HCT116 (cell line): ENCODE measurements at regions not wholly inside any gene's neighbourhood (a gene's known extent, or its start where the extent isn't known, plus 50 kb on each side); places are given as distances from the start of the nearest gene placed in this dataset.

Experiments
- ATAC-seq: fragments of 200-7000 bp; cut with Tn5 transposase; 2 replicates; pipeline ENCODE4 v1.9.1; 2020; ENCODE audit warnings: mild to moderate bottlenecking, moderate library complexity
- BruUV-seq: library from RNA; stranded (reverse); fragments of 400-500 nt; replicated peaks from 2 replicates; lab custom pipeline; 2021; lab: Mats Ljungman, UMichigan
- CTCF ChIA-PET: fragments of 300-600 bp; sonication (Branson Sonifier 250); formaldehyde crosslinking; loops from one replicate; lab custom pipeline; 2021; ENCODE audit warnings: antibody characterized with exemption; lab: Charles Lee
- POLR2A ChIA-PET: fragments of 300-600, 350-600 bp; sonication (Branson Sonifier 250); formaldehyde crosslinking; loops from one replicate; lab custom pipeline; 2021; ENCODE audit warnings: antibody characterized with exemption; lab: Charles Lee
- RAD21 ChIA-PET, 2 experiments: fragments of 300-600 bp; sonication (Branson Sonifier 250); formaldehyde crosslinking; loops; one replicate each; lab custom pipeline; 2023; ENCODE audit warnings: low total read pairs in 2 of 2; ENCODE audit not compliant: uncharacterized antibody in 2 of 2, unreplicated experiment in 2 of 2, low non-redundant PET in 1 of 2; lab: Charles Lee
- DNase-seq: peaks from one replicate; pipeline ENCODE4 v3.0.0-alpha.2; 2010; ENCODE audit warnings: low read depth, low spot score
- H2AFZ ChIP-seq: fragments of 200-600 bp; shearing (Covaris generic), sonication (generic); 2 replicates; pipeline ENCODE4 v1.6.1; 2017; ENCODE audit warnings: low read depth, mixed run types, mixed read lengths, antibody characterized with exemption, low read length; ENCODE audit not compliant: poor library complexity, severe bottlenecking
- H3K27ac ChIP-seq: 2 replicates; pipeline ENCODE4 v1.5.1; 2012; ENCODE audit warnings: low read depth, low read length
- H3K27me3 ChIP-seq: fragments of 200-600 bp; sonication (generic); 2 replicates; pipeline ENCODE4 v1.6.1; 2016; ENCODE audit warnings: mixed run types, low read length, mixed read lengths; ENCODE audit not compliant: insufficient read depth
- H3K36me3 ChIP-seq, 2 experiments: fragments of 200-500 bp in 1 of 2; fragments of 200-600 bp in 1 of 2; sonication (Bioruptor generic) in 1 of 2; sonication (generic) in 1 of 2; 2 replicates each; pipeline versions ENCODE4 v1.5.1 to v1.6.1; 2014 to 2016; ENCODE audit warnings: low read length in 2 of 2, inconsistent platforms in 1 of 2, mixed read lengths in 1 of 2, mixed run types in 1 of 2; ENCODE audit not compliant: insufficient read depth in 2 of 2, control insufficient read depth in 1 of 2
- H3K4me1 ChIP-seq, 2 experiments: fragments of 200-600 bp in 1 of 2; sonication (generic) in 1 of 2; 2 replicates each; pipeline versions ENCODE4 v1.5.1 to v1.6.1; 2012 to 2017; ENCODE audit warnings: low read length in 2 of 2, inconsistent platforms in 1 of 2, mild to moderate bottlenecking in 1 of 2, mixed read lengths in 1 of 2, mixed run types in 1 of 2, moderate library complexity in 1 of 2; ENCODE audit not compliant: insufficient read depth in 2 of 2, control insufficient read depth in 1 of 2
- H3K4me2 ChIP-seq: fragments of 200-600 bp; sonication (generic); 2 replicates; pipeline ENCODE4 v1.6.1; 2017; ENCODE audit warnings: mixed run types, low read length, mixed read lengths
- H3K4me3 ChIP-seq, 2 experiments: fragments of 200-600 bp in 1 of 2; sonication (generic) in 1 of 2; replicated peaks in 1 of 2; 2 replicates each; pipeline ENCODE4 v1.5.1; 2011 to 2016; ENCODE audit warnings: low read length in 2 of 2, control low read depth in 1 of 2, low read depth in 1 of 2, mild to moderate bottlenecking in 1 of 2, mixed read lengths in 1 of 2, mixed run types in 1 of 2
- H3K79me2 ChIP-seq: fragments of 200-600 bp; sonication (generic); 2 replicates; pipeline ENCODE4 v1.6.1; 2017; ENCODE audit warnings: mild to moderate bottlenecking, mixed run types, low read length, moderate library complexity, mixed read lengths; ENCODE audit not compliant: insufficient read depth
- H3K9ac ChIP-seq: fragments of 200-600 bp; sonication (generic); 2 replicates; pipeline ENCODE4 v1.6.1; 2016; ENCODE audit warnings: low read length, mixed read lengths
- H3K9me2 ChIP-seq: fragments of 200-600 bp; sonication (generic), shearing (Covaris generic); 2 replicates; pipeline ENCODE4 v1.6.1; 2017; ENCODE audit warnings: mixed run types, mild to moderate bottlenecking, moderate library complexity; ENCODE audit not compliant: insufficient read depth
- H3K9me3 ChIP-seq, 2 experiments: fragments of 200-500 bp in 1 of 2; fragments of 200-600 bp in 1 of 2; sonication (Bioruptor generic) in 1 of 2; sonication (generic) in 1 of 2; 2 replicates each; pipeline ENCODE4 v1.6.1; 2014 to 2017; ENCODE audit warnings: low read length in 2 of 2, mixed read lengths in 2 of 2, inconsistent platforms in 1 of 2, low read depth in 1 of 2, mild to moderate bottlenecking in 1 of 2, mixed run types in 1 of 2, moderate library complexity in 1 of 2; ENCODE audit not compliant: control insufficient read depth in 1 of 2, insufficient read depth in 1 of 2
- H4K20me1 ChIP-seq: fragments of 200-600 bp; sonication (generic), shearing (Covaris generic); 2 replicates; pipeline ENCODE4 v1.6.1; 2017; ENCODE audit warnings: mixed run types, mild to moderate bottlenecking, moderate library complexity; ENCODE audit not compliant: insufficient read depth
- ATF3 ChIP-seq: IDR thresholded peaks from 2 replicates; pipeline ENCODE4 v1.6.1; 2012
- CBX3 ChIP-seq: IDR thresholded peaks from 2 replicates; pipeline ENCODE4 v1.6.1; 2012; ENCODE audit warnings: low read depth
- CEBPB ChIP-seq: IDR thresholded peaks from 2 replicates; pipeline ENCODE4 v1.6.1; 2012; ENCODE audit warnings: low read depth
- EGR1 ChIP-seq: IDR thresholded peaks from 2 replicates; pipeline ENCODE4 v1.6.1; 2012; ENCODE audit warnings: low read depth
- ELF1 ChIP-seq: IDR thresholded peaks from 2 replicates; pipeline ENCODE4 v1.6.1; 2012; ENCODE audit warnings: low read depth, borderline replicate concordance
- EZH2phosphoT487 ChIP-seq: fragments of 200-600 bp; IDR thresholded peaks from 2 replicates; pipeline ENCODE4 v1.6.1; 2018; ENCODE audit warnings: antibody characterized with exemption, borderline replicate concordance
- FOSL1 ChIP-seq: IDR thresholded peaks from 2 replicates; pipeline ENCODE4 v1.6.1; 2012; ENCODE audit warnings: low read depth
- JUND ChIP-seq: IDR thresholded peaks from 2 replicates; pipeline ENCODE4 v1.6.1; 2012
- MAX ChIP-seq: IDR thresholded peaks from 2 replicates; pipeline ENCODE4 v1.6.1; 2012
- POLR2A ChIP-seq: IDR thresholded peaks from 2 replicates; pipeline ENCODE4 v1.7.0; 2011; ENCODE audit warnings: borderline replicate concordance; ENCODE audit not compliant: insufficient read depth, insufficient read length; ENCODE audit errors: extremely low read depth
- POLR2AphosphoS5 ChIP-seq: IDR thresholded peaks from 2 replicates; pipeline ENCODE4 v1.6.1; 2011; ENCODE audit warnings: mild to moderate bottlenecking, low read depth, low read length, moderate library complexity
- RAD21 ChIP-seq: IDR thresholded peaks from 2 replicates; pipeline ENCODE4 v1.6.1; 2012; ENCODE audit warnings: low read depth, mild to moderate bottlenecking
- SIN3A ChIP-seq: IDR thresholded peaks from 2 replicates; pipeline ENCODE4 v1.6.1; 2012; ENCODE audit warnings: low read depth
- TCF7L2 ChIP-seq: IDR thresholded peaks from 2 replicates; pipeline ENCODE4 v1.7.0; 2011; ENCODE audit warnings: borderline replicate concordance, inconsistent platforms; ENCODE audit not compliant: insufficient read depth, insufficient read length; ENCODE audit errors: extremely low read depth
- ZFX ChIP-seq: fragments of 450-650 bp; IDR thresholded peaks from 2 replicates; pipeline ENCODE4 v1.6.1; 2017
- ZNF274 ChIP-seq: fragments of 200-500 bp; sonication (Bioruptor generic); IDR thresholded peaks from 2 replicates; pipeline ENCODE4 v1.6.1; 2014; ENCODE audit warnings: mild to moderate bottlenecking, low read depth, low read length, inconsistent platforms
- intact Hi-C: fragments of 100-400 bp; cut with micrococcal nuclease; formaldehyde crosslinking; loops from 2 replicates; pipeline ENCODE4 v1.10.0; 2022

- Histone ChIP-seq H2AFZ (no peak overlapping the region), H3K27me3 (no peaks in the 10 kb centered on the region), H3K9me2 (no peaks in the 10 kb centered on the region), H3K9me3 (no peaks in the 10 kb centered on the region), H3K4me2 (no peak overlapping the region), H3K4me1 (no peaks in the 10 kb centered on the region), H4K20me1 (no peaks in the 10 kb centered on the region), H3K4me3 (no peak overlapping the region), H3K9ac (no peak overlapping the region), H3K27ac (no peak overlapping the region), H3K79me2 (no peaks in the 10 kb centered on the region), H3K36me3 (no peaks in the 10 kb centered on the region)
- POLR2A ChIA-PET, result no interaction called here
- RAD21 ChIA-PET, result no interaction called here
- no TSS peak for BruUV-seq
- no peak for DNase-seq
- ATAC-seq, result no peak
- CTCF ChIA-PET, result no interaction called here
- TF ChIP-seq EGR1 (no peak), CEBPB (no peak), SIN3A (no peak), FOSL1 (no peak), JUND (no peak), RAD21 (no peak), ZFX (no peak), ATF3 (no peak), MAX (no peak), TCF7L2 (no peak), ZNF274 (no peak), CBX3 (no peak), POLR2A (no peak), POLR2AphosphoS5 (no peak), ELF1 (no peak), EZH2phosphoT487 (no peak)
- intact Hi-C loops, result no loop called here
These were observed 900.1 kb upstream of the CITED2 start for GRCh38 chr6:140274548-140274947.
